HUDEP-2 (cell line): ENCODE measurements at regions not wholly inside any gene's neighbourhood (a gene's known extent, or its start where the extent isn't known, plus 50 kb on each side); places are given as distances from the start of the nearest gene placed in this dataset.
A peak's percentile ranks its signal among the peaks of the same experiment; 100 is the strongest.
"Not testable (repeated sequence)": the region's sequence is repeated elsewhere in the genome, so short reads cannot be mapped to it uniquely, and the experiment has no call there.

Experiments
- DNase-seq, 76 experiments: peaks; one replicate each; lab custom pipeline; 2025; ENCODE audit not compliant: unreplicated experiment in 76 of 76; lab: John Stamatoyannopoulos, UW

- no peak for DNase-seq
Measured at GRCh38 chr9:74120470-74120869, 376.7 kb upstream of the RORB start.

GRCh38 chr9:74122216-74122615 is 374.9 kb upstream of the RORB start:
- DNase-seq: no peak

GRCh38 chr9:74122661-74123060 is 374.5 kb upstream of the RORB start:
- no peak for DNase-seq

GRCh38 chr9:74125941-74126340 is 371.2 kb upstream of the RORB start:
- no peak for DNase-seq

GRCh38 chr9:74132986-74133385 is 364.1 kb upstream of the RORB start:
- no peak for DNase-seq

- DNase-seq: no peak
Measured at GRCh38 chr9:74133921-74134320, 363.2 kb upstream of the RORB start.

- DNase-seq: no peak
Measured at GRCh38 chr9:74138182-74138581, 359.0 kb upstream of the RORB start.

GRCh38 chr9:74140141-74140540 is 357.0 kb upstream of the RORB start:
- no peak for DNase-seq

GRCh38 chr9:74147906-74148305 is 349.2 kb upstream of the RORB start:
- DNase-seq: no peak

GRCh38 chr9:74172874-74173273 is 324.3 kb upstream of the RORB start:
- no peak for DNase-seq

- no peak for DNase-seq
Measured at GRCh38 chr9:74173284-74173683, 323.9 kb upstream of the RORB start.

- not testable (repeated sequence) for DNase-seq
Measured at GRCh38 chr9:74197771-74198170, 299.4 kb upstream of the RORB start.

GRCh38 chr9:74205056-74205455 is 292.1 kb upstream of the RORB start:
- no peak for DNase-seq

- DNase-seq: no peak
Measured at GRCh38 chr9:74218385-74219063, 278.6 kb upstream of the RORB start.

GRCh38 chr9:74220327-74220726 is 276.8 kb upstream of the RORB start:
- no peak for DNase-seq

GRCh38 chr9:74236857-74237256 is 260.3 kb upstream of the RORB start:
- no peak for DNase-seq

- no peak for DNase-seq
Measured at GRCh38 chr9:74245866-74246497, 251.2 kb upstream of the RORB start.

GRCh38 chr9:74255489-74255984 is 241.6 kb upstream of the RORB start:
- no peak for DNase-seq

- DNase-seq: no peak
Measured at GRCh38 chr9:74275872-74276508, 221.1 kb upstream of the RORB start.

GRCh38 chr9:74277532-74277931 is 219.6 kb upstream of the RORB start:
- no peak for DNase-seq

GRCh38 chr9:74281674-74282073 is 215.5 kb upstream of the RORB start:
- peak in 2 of 76 experiments; percentile 1 to 8 for DNase-seq
